A549 (cell line): ENCODE measurements at regions not wholly inside any gene's neighbourhood (a gene's known extent, or its start where the extent isn't known, plus 50 kb on each side); places are given as distances from the start of the nearest gene placed in this dataset.

Experiments used
- BCL3 ChIP-seq: fragments of >200 bp; sonication (Bioruptor Twin); formaldehyde crosslinking; IDR thresholded peaks from 3 replicates; pipeline ENCODE4 v1.6.1; 2016
- CBX8 ChIP-seq: fragments of 200-600 bp; sonication (generic); IDR thresholded peaks from 2 replicates; pipeline ENCODE4 v1.6.1; 2016
- EP300 ChIP-seq, 2 experiments: fragments of >200 bp; sonication (Bioruptor Twin); formaldehyde crosslinking; IDR thresholded peaks; 2 replicates in 1 of 2; 3 replicates in 1 of 2; pipeline ENCODE4 v1.6.1; 2016 to 2017
- JUN ChIP-seq, 2 experiments: fragments of >200 bp; sonication (Bioruptor Twin); formaldehyde crosslinking; IDR thresholded peaks; 2 replicates in 1 of 2; 3 replicates in 1 of 2; pipeline ENCODE4 v1.6.1; 2016 to 2017
- PBX3 ChIP-seq: IDR thresholded peaks from 2 replicates; pipeline ENCODE4 v1.6.1; 2012
- RAD21 ChIP-seq, 2 experiments: fragments of >200 bp in 1 of 2; sonication (Bioruptor Twin) in 1 of 2; formaldehyde crosslinking in 1 of 2; IDR thresholded peaks in 1 of 2; conservative IDR thresholded peaks in 1 of 2; 2 replicates in 1 of 2; 3 replicates in 1 of 2; pipeline ENCODE4 v1.6.1; 2012 to 2018; ENCODE audit warnings: inconsistent platforms in 1 of 2
- ZFP36 ChIP-seq: fragments of 450-650 bp; IDR thresholded peaks from 2 replicates; pipeline ENCODE4 v1.6.1; 2014; ENCODE audit warnings: borderline replicate concordance; ENCODE audit not compliant: partially characterized antibody
- TF ChIP-seq, protein P1 (sequence below): fragments of >200 bp; sonication (Bioruptor Twin); formaldehyde crosslinking; IDR thresholded peaks from 3 replicates; pipeline ENCODE4 v1.5.1; 2016
- TF ChIP-seq, protein P2 (sequence below): fragments of 450-650 bp; IDR thresholded peaks from 2 replicates; pipeline ENCODE4 v1.6.1; 2014; ENCODE audit warnings: antibody characterized with exemption

DNA sequence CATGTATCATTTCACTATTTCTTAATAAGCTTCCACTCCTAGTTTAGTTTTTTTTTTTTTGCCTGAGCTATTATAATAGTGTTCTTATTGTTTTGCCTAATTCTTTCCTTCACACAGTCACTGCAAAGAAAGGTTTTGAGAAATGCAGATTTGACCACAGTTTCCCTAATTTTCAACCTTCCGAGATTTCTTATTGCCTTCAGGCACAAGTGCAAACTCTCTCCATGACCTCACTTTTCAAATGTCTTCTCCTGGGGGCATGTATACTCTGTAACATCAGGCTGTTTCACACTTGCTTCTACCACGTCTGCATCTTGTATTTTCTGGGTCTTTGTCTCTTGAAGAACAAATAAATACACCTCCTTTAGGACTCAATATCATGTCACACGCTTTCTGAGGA is 339.0 kb upstream of the CITED2 start:
- TF ChIP-seq, protein P1, sequence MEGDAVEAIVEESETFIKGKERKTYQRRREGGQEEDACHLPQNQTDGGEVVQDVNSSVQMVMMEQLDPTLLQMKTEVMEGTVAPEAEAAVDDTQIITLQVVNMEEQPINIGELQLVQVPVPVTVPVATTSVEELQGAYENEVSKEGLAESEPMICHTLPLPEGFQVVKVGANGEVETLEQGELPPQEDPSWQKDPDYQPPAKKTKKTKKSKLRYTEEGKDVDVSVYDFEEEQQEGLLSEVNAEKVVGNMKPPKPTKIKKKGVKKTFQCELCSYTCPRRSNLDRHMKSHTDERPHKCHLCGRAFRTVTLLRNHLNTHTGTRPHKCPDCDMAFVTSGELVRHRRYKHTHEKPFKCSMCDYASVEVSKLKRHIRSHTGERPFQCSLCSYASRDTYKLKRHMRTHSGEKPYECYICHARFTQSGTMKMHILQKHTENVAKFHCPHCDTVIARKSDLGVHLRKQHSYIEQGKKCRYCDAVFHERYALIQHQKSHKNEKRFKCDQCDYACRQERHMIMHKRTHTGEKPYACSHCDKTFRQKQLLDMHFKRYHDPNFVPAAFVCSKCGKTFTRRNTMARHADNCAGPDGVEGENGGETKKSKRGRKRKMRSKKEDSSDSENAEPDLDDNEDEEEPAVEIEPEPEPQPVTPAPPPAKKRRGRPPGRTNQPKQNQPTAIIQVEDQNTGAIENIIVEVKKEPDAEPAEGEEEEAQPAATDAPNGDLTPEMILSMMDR, result no peak
- TF ChIP-seq JUN (IDR thresholded peaks at IDR 0.05), result no peak
- no peak for TF ChIP-seq CBX8
- no peak for TF ChIP-seq EP300 (IDR thresholded peaks at IDR 0.05)
- no peak for TF ChIP-seq ZFP36
- no peak for TF ChIP-seq BCL3
- no peak for TF ChIP-seq RAD21 (conservative IDR thresholded peaks at IDR 0.05 in 1 of 2, IDR thresholded peaks at IDR 0.05 in 1 of 2)
- TF ChIP-seq PBX3, result no peak
- TF ChIP-seq, protein P2, sequence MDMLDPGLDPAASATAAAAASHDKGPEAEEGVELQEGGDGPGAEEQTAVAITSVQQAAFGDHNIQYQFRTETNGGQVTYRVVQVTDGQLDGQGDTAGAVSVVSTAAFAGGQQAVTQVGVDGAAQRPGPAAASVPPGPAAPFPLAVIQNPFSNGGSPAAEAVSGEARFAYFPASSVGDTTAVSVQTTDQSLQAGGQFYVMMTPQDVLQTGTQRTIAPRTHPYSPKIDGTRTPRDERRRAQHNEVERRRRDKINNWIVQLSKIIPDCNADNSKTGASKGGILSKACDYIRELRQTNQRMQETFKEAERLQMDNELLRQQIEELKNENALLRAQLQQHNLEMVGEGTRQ, result no peak
